ENCODE measurements at regions not wholly inside any gene's neighbourhood (a gene's known extent, or its start where the extent isn't known, plus 50 kb on each side); places are given as distances from the start of the nearest gene placed in this dataset.

DNA sequence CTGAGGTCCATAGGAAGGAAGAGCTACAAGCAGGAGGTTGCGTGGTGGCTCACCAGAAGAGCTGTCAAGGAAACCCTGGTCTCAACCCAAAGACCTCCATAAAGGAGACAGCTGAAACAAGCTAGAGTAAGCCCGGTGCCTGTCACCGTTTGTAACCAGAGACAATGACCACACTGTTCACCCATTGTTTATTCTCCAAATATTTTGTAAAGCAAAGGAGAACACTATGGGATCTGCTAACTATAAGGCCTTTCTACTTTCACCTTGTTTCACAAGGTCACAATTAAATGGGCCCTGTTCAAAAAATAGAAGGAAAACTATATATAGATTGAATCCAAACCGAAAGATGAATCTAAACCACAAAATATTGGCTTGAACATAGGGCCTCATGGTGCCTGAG is 128.9 kb upstream of the TPRG1 start:
- Histone ChIP-seq H3K36me3 (no peaks in the 10 kb centered on the region), H3K4me1 (replicated peaks) (no peaks in the 10 kb centered on the region), H3K27ac (no peak overlapping the region), H3K4me3 (no peak overlapping the region), H3K9me3 (no peaks in the 10 kb centered on the region), H3K27me3 (replicated peaks; ENCODE audit: insufficient read depth) (no peaks in the 10 kb centered on the region)
- no peak for DNase-seq (ENCODE audit: low spot score)
- WGBS = 71% methylated on average over 4 of the region's 4 CpGs
- intact Hi-C loops (cut with DNase I) = no loop called here
- TF ChIP-seq POLR2AphosphoS5 (IDR thresholded peaks at IDR 0.05) = peak; percentile 7
- no peak for TF ChIP-seq POLR2A (IDR thresholded peaks at IDR 0.05)
- TF ChIP-seq, protein P1, sequence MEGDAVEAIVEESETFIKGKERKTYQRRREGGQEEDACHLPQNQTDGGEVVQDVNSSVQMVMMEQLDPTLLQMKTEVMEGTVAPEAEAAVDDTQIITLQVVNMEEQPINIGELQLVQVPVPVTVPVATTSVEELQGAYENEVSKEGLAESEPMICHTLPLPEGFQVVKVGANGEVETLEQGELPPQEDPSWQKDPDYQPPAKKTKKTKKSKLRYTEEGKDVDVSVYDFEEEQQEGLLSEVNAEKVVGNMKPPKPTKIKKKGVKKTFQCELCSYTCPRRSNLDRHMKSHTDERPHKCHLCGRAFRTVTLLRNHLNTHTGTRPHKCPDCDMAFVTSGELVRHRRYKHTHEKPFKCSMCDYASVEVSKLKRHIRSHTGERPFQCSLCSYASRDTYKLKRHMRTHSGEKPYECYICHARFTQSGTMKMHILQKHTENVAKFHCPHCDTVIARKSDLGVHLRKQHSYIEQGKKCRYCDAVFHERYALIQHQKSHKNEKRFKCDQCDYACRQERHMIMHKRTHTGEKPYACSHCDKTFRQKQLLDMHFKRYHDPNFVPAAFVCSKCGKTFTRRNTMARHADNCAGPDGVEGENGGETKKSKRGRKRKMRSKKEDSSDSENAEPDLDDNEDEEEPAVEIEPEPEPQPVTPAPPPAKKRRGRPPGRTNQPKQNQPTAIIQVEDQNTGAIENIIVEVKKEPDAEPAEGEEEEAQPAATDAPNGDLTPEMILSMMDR (IDR thresholded peaks at IDR 0.05) = no peak

DNA sequence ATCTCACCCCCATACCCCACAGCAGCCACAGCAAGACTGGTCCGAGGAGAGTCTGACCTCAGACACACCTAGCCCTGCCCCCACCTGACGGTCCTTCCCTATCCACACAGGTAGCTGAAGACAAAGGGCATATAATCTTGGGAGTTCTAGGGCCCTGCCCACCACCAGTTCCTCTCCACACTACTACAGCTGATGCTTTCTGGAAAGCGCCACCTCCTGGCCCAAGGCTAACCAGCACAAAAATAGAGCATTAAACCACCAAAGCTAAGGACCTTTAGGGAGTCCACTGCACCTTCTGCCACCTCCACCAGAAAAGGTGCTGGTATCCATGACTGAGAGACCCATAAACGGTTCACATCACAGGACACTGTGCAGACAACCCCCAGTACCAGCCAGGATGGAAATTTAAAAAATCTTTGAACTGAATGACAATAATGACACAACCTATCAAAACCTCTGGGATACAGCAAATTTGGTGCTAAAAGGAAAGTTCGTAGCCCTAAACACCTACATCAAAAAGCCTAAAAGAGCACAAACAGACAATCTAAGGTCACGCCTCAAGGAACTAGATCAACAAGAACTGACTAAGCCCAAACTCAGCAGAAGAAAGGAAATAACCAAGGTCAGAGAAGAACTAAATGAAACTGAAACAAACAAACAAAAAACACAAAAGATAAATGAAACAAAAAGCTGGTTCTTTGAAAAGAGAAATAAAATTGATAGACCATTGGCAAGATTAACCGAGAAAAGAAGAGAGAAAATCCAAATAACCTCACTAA is 122.1 kb upstream of the TPRG1 start:
- intact Hi-C loops (cut with DNase I) = no loop called here
- Histone ChIP-seq H3K4me1 (replicated peaks) (no peaks in the 10 kb centered on the region), H3K27ac (no peak overlapping the region), H3K36me3 (no peaks in the 10 kb centered on the region), H3K4me3 (no peak overlapping the region), H3K9me3 (no peaks in the 10 kb centered on the region), H3K27me3 (replicated peaks; ENCODE audit: insufficient read depth) (no peaks in the 10 kb centered on the region)
- 88% methylated on average over 7 of the region's 7 CpGs for WGBS
- DNase-seq (ENCODE audit: low spot score) = no peak
- TF ChIP-seq, protein P1 (IDR thresholded peaks at IDR 0.05) = no peak
- no peak for TF ChIP-seq POLR2AphosphoS5 (IDR thresholded peaks at IDR 0.05)
- TF ChIP-seq POLR2A (IDR thresholded peaks at IDR 0.05) = no peak

DNA sequence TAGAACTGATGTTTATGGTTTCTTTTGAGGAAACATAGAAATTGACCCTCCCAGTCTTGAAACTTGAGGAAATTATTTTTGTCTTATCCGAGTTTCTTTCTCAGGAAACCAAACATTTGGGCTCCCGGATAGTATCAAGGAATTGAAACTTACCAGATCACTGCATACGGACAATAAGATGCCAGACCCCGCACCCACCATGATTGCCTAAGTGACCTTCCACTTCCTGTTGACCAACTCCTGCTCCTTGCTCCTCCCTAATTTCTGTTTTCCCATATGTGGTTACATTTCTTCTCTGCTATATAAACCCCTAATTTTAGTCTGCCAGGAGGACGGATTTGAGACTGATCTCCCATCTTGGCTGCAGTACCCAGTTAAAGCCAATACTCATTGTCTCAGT is 118.4 kb upstream of the TPRG1 start:
- Histone ChIP-seq H3K4me1 (replicated peaks) (no peaks in the 10 kb centered on the region), H3K36me3 (no peaks in the 10 kb centered on the region)

DNA sequence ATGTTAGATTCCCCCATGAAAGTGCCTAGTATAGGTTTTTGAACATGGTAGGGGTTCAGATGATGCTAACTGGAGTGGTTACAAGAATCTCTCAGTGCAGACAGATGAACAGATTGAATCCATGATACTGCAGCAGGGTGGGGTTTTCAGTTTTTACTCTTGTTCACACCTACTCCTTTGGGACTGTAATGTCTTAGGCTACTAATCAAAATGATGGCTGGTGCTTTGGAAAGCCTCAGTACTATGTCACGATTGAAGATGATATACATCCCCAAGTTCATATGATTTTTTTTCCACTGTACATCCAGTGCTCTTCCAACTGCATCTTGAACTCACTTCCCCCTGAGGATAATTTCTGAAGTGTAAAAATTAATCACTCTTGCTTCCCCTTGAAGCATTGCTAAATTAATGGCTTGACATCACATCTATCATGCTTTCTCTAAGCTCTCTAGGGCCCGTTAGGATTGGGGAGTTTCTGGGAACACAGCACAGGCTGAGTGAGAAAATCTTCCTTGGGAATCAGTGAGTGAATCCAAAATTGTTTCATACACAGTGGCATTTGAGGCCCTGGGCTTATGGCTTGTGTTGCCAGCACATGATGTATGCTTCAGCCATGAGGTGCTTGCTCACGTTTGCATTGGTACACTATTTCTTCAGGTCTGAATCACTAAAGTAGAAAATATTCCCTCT is 115.0 kb upstream of the TPRG1 start:
- Histone ChIP-seq H3K9me3 (no peaks in the 10 kb centered on the region), H3K27me3 (replicated peaks; ENCODE audit: insufficient read depth) (no peaks in the 10 kb centered on the region), H3K4me1 (replicated peaks) (no peaks in the 10 kb centered on the region), H3K4me3 (no peak overlapping the region), H3K36me3 (no peaks in the 10 kb centered on the region), H3K27ac (no peak overlapping the region)
- 84% methylated on average over 3 of the region's 3 CpGs for WGBS
- no peak for DNase-seq (ENCODE audit: low spot score)
- intact Hi-C loops (cut with DNase I) = no loop called here
- TF ChIP-seq, protein P1 (IDR thresholded peaks at IDR 0.05) = no peak
- no peak for TF ChIP-seq POLR2AphosphoS5 (IDR thresholded peaks at IDR 0.05)
- TF ChIP-seq POLR2A (IDR thresholded peaks at IDR 0.05) = no peak

More for the DNA sequence above, 118.4 kb upstream of the TPRG1 start:
- no peak overlapping the region for H3K4me3 ChIP-seq
- no peaks in the 10 kb centered on the region for H3K9me3 ChIP-seq
- intact Hi-C loops (cut with DNase I) = no loop called here
- no peak overlapping the region for H3K27ac ChIP-seq
- no peak for TF ChIP-seq POLR2A (IDR thresholded peaks at IDR 0.05)
- TF ChIP-seq, protein P1 (IDR thresholded peaks at IDR 0.05) = no peak
- H3K27me3 ChIP-seq (replicated peaks; ENCODE audit: insufficient read depth) = no peaks in the 10 kb centered on the region
- WGBS = 90% methylated on average over 5 of the region's 5 CpGs
- no peak for DNase-seq (ENCODE audit: low spot score)

DNA sequence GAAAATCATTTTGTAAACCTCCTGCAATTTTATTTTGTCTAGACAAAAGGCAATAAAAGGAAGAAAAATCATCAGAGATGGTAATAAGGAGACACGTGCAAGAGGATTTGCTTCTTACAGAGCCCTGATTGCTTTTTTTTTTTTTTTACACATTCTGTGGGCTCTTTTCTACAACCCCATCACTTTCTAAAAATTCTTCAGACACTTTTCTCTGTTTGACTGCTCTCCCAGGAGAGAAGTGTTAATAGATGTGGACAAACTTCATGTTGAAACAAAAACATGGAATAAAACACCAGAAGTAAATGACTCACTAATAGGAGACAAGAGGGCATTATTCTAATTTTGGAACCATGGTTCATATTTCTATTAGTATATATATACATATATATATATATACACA is 114.4 kb upstream of the TPRG1 start:
- no peaks in the 10 kb centered on the region for H3K27me3 ChIP-seq (replicated peaks; ENCODE audit: insufficient read depth)
- no peak for DNase-seq (ENCODE audit: low spot score)
- intact Hi-C loops (cut with DNase I) = no loop called here
- no peaks in the 10 kb centered on the region for H3K4me1 ChIP-seq (replicated peaks)
- H3K9me3 ChIP-seq = no peaks in the 10 kb centered on the region
- H3K27ac ChIP-seq = no peak overlapping the region
- 81% methylated on average over 1 of the region's 1 CpG for WGBS
- TF ChIP-seq POLR2A (IDR thresholded peaks at IDR 0.05) (no peak), POLR2AphosphoS5 (IDR thresholded peaks at IDR 0.05) (no peak)
- TF ChIP-seq, protein P1 (IDR thresholded peaks at IDR 0.05) = no peak
- no peaks in the 10 kb centered on the region for H3K36me3 ChIP-seq
- no peak overlapping the region for H3K4me3 ChIP-seq
